ENCODE measurements at regions not wholly inside any gene's neighbourhood (a gene's known extent, or its start where the extent isn't known, plus 50 kb on each side); places are given as distances from the start of the nearest gene placed in this dataset.

DNA sequence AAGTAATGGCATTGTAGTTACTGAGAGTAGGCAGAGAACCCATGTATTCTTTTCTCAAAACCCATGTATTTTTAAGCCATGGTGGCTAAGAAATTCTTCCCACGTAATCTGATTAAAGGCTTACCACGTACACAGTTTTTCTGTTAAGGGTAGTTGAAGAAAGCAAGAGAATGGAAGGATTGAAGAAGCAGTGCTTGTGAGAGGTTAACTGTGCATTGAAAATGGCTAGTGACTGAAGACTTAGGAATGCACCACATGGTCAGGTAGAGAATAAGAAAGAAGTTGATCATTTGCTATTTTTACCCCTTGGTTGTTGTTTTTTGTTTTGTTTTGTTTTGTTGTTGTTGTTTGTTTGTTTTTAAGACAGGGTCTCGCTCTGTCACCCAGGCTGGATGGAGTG, 178.9 kb upstream of the SNX7 start:
- TF ChIP-seq, protein P1, sequence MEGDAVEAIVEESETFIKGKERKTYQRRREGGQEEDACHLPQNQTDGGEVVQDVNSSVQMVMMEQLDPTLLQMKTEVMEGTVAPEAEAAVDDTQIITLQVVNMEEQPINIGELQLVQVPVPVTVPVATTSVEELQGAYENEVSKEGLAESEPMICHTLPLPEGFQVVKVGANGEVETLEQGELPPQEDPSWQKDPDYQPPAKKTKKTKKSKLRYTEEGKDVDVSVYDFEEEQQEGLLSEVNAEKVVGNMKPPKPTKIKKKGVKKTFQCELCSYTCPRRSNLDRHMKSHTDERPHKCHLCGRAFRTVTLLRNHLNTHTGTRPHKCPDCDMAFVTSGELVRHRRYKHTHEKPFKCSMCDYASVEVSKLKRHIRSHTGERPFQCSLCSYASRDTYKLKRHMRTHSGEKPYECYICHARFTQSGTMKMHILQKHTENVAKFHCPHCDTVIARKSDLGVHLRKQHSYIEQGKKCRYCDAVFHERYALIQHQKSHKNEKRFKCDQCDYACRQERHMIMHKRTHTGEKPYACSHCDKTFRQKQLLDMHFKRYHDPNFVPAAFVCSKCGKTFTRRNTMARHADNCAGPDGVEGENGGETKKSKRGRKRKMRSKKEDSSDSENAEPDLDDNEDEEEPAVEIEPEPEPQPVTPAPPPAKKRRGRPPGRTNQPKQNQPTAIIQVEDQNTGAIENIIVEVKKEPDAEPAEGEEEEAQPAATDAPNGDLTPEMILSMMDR (conservative IDR thresholded peaks at IDR 0.05; ENCODE audit: low read depth, low read length), result no peak
- no peak for TF ChIP-seq EZH2 (IDR thresholded peaks at IDR 0.05; ENCODE audit: borderline replicate concordance, low read depth, low read length, poor library complexity, severe bottlenecking)
- peaks cover 6% of the 10 kb centered on the region for H3K4me1 ChIP-seq (ENCODE audit: insufficient read depth, low read length, poor library complexity, severe bottlenecking)
- intact Hi-C loops (cut with micrococcal nuclease; ENCODE audit: unreplicated experiment), result no loop called here
- H3K4me3 ChIP-seq (ENCODE audit: low read depth, low read length, poor library complexity, severe bottlenecking), result no peak overlapping the region
- BruUV-seq (replicated peaks), result no TSS peak
- DNase-seq (ENCODE audit: low spot score), result peak; percentile 25
- no peaks in the 10 kb centered on the region for H3K36me3 ChIP-seq (ENCODE audit: insufficient read depth, low read length, poor library complexity, severe bottlenecking)
- no peaks in the 10 kb centered on the region for H3K9me3 ChIP-seq (ENCODE audit: low read depth, low read length, poor library complexity, severe bottlenecking)
- no peaks in the 10 kb centered on the region for H3K27me3 ChIP-seq (replicated peaks; ENCODE audit: insufficient read depth, low read depth, low read length, poor library complexity)
- POLR2A ChIA-PET (ENCODE audit: low non-redundant PET), result no interaction called here
- CTCF ChIA-PET, result no interaction called here
- H3K27ac ChIP-seq (ENCODE audit: low read depth, low read length, poor library complexity, severe bottlenecking), result no peak overlapping the region

DNA sequence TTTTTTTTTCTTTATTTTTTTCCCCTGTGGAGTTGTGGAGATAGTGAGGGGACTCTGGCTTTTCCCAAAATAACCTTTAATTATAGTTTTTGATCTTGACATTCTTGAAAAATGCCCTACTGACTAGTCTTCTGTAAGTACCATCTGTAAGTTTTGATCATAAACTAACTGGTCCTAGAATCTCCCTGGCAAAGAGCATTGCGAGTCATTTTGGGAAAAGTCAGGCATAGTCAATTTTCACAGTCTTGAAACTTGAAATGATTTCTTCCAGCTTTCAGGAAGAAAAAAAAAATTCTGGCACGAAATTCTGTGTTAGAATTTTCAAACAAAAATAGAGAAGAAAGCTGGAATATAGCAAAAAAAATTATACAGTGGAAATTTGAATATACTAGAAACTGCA, 181.2 kb upstream of the SNX7 start:
- H3K4me1 ChIP-seq (ENCODE audit: insufficient read depth, low read length, poor library complexity, severe bottlenecking), result peaks cover 15% of the 10 kb centered on the region
- H3K4me3 ChIP-seq (ENCODE audit: low read depth, low read length, poor library complexity, severe bottlenecking), result no peak overlapping the region
- intact Hi-C loops (cut with micrococcal nuclease; ENCODE audit: unreplicated experiment), result no loop called here
- ChIA-PET POLR2A (ENCODE audit: low non-redundant PET) (no interaction called here), CTCF (no interaction called here)
- TF ChIP-seq EZH2 (IDR thresholded peaks at IDR 0.05; ENCODE audit: borderline replicate concordance, low read depth, low read length, poor library complexity, severe bottlenecking), result no peak
- TF ChIP-seq, protein P1 (conservative IDR thresholded peaks at IDR 0.05; ENCODE audit: low read depth, low read length), result no peak
- no peak overlapping the region for H3K27ac ChIP-seq (ENCODE audit: low read depth, low read length, poor library complexity, severe bottlenecking)
- DNase-seq (ENCODE audit: low spot score), result no peak
- no peaks in the 10 kb centered on the region for H3K36me3 ChIP-seq (ENCODE audit: insufficient read depth, low read length, poor library complexity, severe bottlenecking)
- no peaks in the 10 kb centered on the region for H3K27me3 ChIP-seq (replicated peaks; ENCODE audit: insufficient read depth, low read depth, low read length, poor library complexity)
- no peaks in the 10 kb centered on the region for H3K9me3 ChIP-seq (ENCODE audit: low read depth, low read length, poor library complexity, severe bottlenecking)
- no TSS peak for BruUV-seq (replicated peaks)

DNA sequence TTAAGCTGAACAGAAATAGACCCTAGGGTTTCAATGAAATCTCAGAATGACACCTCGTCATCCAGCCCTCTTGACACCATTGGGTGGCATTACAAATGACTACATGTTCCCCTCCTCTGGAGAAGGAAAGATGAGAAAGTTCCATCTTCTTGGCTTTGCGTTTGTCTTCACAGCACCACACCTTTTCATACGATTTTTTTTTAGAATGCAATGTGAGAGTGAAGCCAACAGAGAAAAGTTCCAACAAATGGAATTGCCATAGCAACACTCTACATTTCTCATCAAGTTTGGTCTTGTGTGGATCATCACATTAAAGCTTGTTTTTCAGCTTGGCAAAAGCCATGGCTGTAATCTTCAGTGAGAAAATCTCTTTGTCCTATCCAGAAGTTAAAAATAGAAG, 183.4 kb upstream of the SNX7 start:
- H3K27ac ChIP-seq (ENCODE audit: low read depth, low read length, poor library complexity, severe bottlenecking), result no peak overlapping the region
- H3K4me1 ChIP-seq (ENCODE audit: insufficient read depth, low read length, poor library complexity, severe bottlenecking), result peaks cover 22% of the 10 kb centered on the region
- no peak for TF ChIP-seq EZH2 (IDR thresholded peaks at IDR 0.05; ENCODE audit: borderline replicate concordance, low read depth, low read length, poor library complexity, severe bottlenecking)
- TF ChIP-seq, protein P1 (conservative IDR thresholded peaks at IDR 0.05; ENCODE audit: low read depth, low read length), result no peak
- no peaks in the 10 kb centered on the region for H3K9me3 ChIP-seq (ENCODE audit: low read depth, low read length, poor library complexity, severe bottlenecking)
- no peak for DNase-seq (ENCODE audit: low spot score)
- H3K27me3 ChIP-seq (replicated peaks; ENCODE audit: insufficient read depth, low read depth, low read length, poor library complexity), result no peaks in the 10 kb centered on the region
- ChIA-PET CTCF (no interaction called here), POLR2A (ENCODE audit: low non-redundant PET) (no interaction called here)
- intact Hi-C loops (cut with micrococcal nuclease; ENCODE audit: unreplicated experiment), result loop anchor here (10.0 kb wide), 1 partner anchor 653 kb away; no protein-coding TSS in a partner anchor
- no peaks in the 10 kb centered on the region for H3K36me3 ChIP-seq (ENCODE audit: insufficient read depth, low read length, poor library complexity, severe bottlenecking)
- H3K4me3 ChIP-seq (ENCODE audit: low read depth, low read length, poor library complexity, severe bottlenecking), result no peak overlapping the region
- no TSS peak for BruUV-seq (replicated peaks)

Data from A673 (cell line).